ENCODE measurements at regions not wholly inside any gene's neighbourhood (a gene's known extent, or its start where the extent isn't known, plus 50 kb on each side); places are given as distances from the start of the nearest gene placed in this dataset.

DNA sequence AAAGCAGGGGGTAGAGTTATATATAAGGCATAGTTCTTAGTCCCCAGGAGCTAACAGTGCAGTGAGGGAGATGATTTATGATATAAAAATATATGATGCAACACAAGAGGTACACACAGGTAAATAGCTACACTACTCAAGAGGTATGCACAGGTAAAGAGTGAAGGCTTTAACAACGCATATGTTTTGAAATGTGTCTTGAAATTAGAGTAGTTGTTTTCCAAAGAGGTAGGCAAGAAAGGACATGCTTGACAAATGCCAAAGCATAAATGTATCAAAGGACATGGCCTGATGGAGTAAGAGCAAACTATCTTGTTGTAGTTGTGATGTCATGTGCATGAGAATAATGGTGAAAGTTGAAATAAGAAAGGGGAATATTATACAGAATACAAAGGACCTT, 104.3 kb upstream of the C11orf87 start:
- Histone ChIP-seq H3K36me3 (no peaks in the 10 kb centered on the region), H3K4me3 (no peak overlapping the region), H3K4me1 (no peaks in the 10 kb centered on the region), H3K9me3 (no peaks in the 10 kb centered on the region), H3K27ac (no peak overlapping the region), H3K27me3 (no peaks in the 10 kb centered on the region)
- WGBS, 2 donors (ENCODE audit: low coverage in 1 of 2): 88 to 92% methylated on average over 1 of the region's 1 CpG
- in situ Hi-C loops (cut with MboI; ENCODE audit: low pct_ligation_motif_present in 1 of 4, low pct_unique_long_range_greater_than_20kb in 1 of 4, low sequenced_read_pairs in 3 of 4): no loop called here
- intact Hi-C loops (cut with DNase I; ENCODE audit: low total_unique reads): no loop called here
- no peak for DNase-seq
- TF ChIP-seq POLR2A (IDR thresholded peaks at IDR 0.05) (no peak), EP300 (IDR thresholded peaks at IDR 0.05; ENCODE audit: low read depth) (no peak), POLR2AphosphoS5 (IDR thresholded peaks at IDR 0.05) (no peak)
- TF ChIP-seq, protein P1, sequence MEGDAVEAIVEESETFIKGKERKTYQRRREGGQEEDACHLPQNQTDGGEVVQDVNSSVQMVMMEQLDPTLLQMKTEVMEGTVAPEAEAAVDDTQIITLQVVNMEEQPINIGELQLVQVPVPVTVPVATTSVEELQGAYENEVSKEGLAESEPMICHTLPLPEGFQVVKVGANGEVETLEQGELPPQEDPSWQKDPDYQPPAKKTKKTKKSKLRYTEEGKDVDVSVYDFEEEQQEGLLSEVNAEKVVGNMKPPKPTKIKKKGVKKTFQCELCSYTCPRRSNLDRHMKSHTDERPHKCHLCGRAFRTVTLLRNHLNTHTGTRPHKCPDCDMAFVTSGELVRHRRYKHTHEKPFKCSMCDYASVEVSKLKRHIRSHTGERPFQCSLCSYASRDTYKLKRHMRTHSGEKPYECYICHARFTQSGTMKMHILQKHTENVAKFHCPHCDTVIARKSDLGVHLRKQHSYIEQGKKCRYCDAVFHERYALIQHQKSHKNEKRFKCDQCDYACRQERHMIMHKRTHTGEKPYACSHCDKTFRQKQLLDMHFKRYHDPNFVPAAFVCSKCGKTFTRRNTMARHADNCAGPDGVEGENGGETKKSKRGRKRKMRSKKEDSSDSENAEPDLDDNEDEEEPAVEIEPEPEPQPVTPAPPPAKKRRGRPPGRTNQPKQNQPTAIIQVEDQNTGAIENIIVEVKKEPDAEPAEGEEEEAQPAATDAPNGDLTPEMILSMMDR (IDR thresholded peaks at IDR 0.05): no peak

DNA sequence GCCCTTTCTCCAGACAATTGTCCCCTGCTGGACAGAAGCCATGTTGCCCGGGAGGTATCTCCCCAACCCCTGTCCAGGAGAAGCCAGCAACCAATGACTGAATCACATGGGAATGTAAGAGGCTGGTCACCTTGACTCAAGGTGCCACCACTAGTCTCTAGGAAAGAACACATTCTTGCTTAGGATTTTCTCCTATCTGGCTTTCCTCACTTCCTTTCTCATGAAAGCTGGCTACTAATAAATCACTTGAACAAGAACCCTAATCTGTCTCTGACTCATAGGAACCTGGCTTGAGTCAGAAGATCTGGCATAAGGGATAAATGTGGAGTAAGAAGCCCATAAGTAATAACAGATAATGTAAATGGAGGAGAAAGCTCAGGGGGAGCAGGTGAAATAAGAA, 101.4 kb upstream of the C11orf87 start:
- Histone ChIP-seq H3K27ac (no peak overlapping the region), H3K27me3 (no peaks in the 10 kb centered on the region), H3K4me3 (no peak overlapping the region), H3K4me1 (no peaks in the 10 kb centered on the region), H3K9me3 (no peaks in the 10 kb centered on the region), H3K36me3 (no peaks in the 10 kb centered on the region)
- WGBS, 2 donors (ENCODE audit: low coverage in 1 of 2): 75% methylated on average over 1 of the region's 1 CpG; no CpG with 5 or more reads in 1 of the 2 donors
- in situ Hi-C loops (cut with MboI; ENCODE audit: low pct_ligation_motif_present in 1 of 4, low pct_unique_long_range_greater_than_20kb in 1 of 4, low sequenced_read_pairs in 3 of 4): no loop called here
- DNase-seq: no peak
- intact Hi-C loops (cut with DNase I; ENCODE audit: low total_unique reads): no loop called here
- no peak for TF ChIP-seq POLR2A (IDR thresholded peaks at IDR 0.05)
- no peak for TF ChIP-seq POLR2AphosphoS5 (IDR thresholded peaks at IDR 0.05)
- TF ChIP-seq, protein P1 (IDR thresholded peaks at IDR 0.05): no peak
- TF ChIP-seq EP300 (IDR thresholded peaks at IDR 0.05; ENCODE audit: low read depth): no peak

DNA sequence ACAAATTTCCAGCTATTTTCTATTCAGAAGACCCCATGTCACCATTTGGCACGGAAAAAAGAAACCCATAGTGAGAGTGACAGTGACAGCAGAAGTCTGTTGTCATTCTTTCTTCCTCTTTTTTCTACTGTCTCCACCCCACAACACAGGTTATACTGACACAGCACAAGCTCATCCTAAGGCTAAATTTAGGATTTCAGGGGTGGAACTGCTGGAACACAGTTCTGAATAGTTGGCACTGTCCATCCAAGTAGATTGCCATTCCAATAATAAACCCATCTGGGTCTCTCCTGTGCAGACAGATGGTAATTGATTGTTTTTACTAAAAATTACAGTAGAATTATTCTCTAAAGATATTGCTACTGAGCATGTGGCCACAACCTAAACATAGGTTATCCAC, 95.2 kb upstream of the C11orf87 start:
- DNase-seq: no peak
- H3K4me3 ChIP-seq: no peak overlapping the region
- no peaks in the 10 kb centered on the region for H3K9me3 ChIP-seq
- no peaks in the 10 kb centered on the region for H3K36me3 ChIP-seq
- TF ChIP-seq, protein P1 (IDR thresholded peaks at IDR 0.05): no peak
- no peak for TF ChIP-seq POLR2A (IDR thresholded peaks at IDR 0.05)
- no peak for TF ChIP-seq POLR2AphosphoS5 (IDR thresholded peaks at IDR 0.05)
- no peak for TF ChIP-seq EP300 (IDR thresholded peaks at IDR 0.05; ENCODE audit: low read depth)
- in situ Hi-C loops (cut with MboI; ENCODE audit: low pct_ligation_motif_present in 1 of 4, low pct_unique_long_range_greater_than_20kb in 1 of 4, low sequenced_read_pairs in 3 of 4) (no loop called here), intact Hi-C loops (cut with DNase I; ENCODE audit: low total_unique reads) (no loop called here)
- no peaks in the 10 kb centered on the region for H3K4me1 ChIP-seq
- no peak overlapping the region for H3K27ac ChIP-seq
- WGBS, 2 donors (ENCODE audit: low coverage in 1 of 2): 63 to 71% methylated on average over 1 of the region's 1 CpG
- H3K27me3 ChIP-seq: no peaks in the 10 kb centered on the region

DNA sequence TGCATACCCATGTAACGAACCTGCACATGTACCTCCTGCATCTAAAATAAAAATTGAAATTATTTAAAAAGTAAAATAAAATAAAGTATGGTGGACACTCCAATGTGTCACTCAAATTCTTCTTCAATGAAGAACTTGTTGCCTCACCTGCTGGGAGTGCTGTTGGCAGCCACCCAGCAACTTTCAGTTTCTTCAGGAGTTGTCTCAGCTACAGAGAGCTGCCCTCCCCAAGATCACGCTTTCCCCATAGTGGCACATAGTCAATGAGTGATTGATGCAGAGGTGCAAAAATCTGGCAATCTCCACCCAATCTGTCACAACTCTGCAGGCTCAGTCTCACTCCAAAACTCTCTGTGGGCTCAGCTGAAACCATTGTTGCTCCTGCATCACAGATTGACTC, 92.3 kb upstream of the C11orf87 start:
- no peaks in the 10 kb centered on the region for H3K27me3 ChIP-seq
- intact Hi-C loops (cut with DNase I; ENCODE audit: low total_unique reads): no loop called here
- DNase-seq: no peak
- TF ChIP-seq POLR2AphosphoS5 (IDR thresholded peaks at IDR 0.05) (no peak), EP300 (IDR thresholded peaks at IDR 0.05; ENCODE audit: low read depth) (no peak), POLR2A (IDR thresholded peaks at IDR 0.05) (no peak)
- TF ChIP-seq, protein P1 (IDR thresholded peaks at IDR 0.05): no peak
- no peak overlapping the region for H3K27ac ChIP-seq
- H3K4me3 ChIP-seq: no peak overlapping the region
- H3K9me3 ChIP-seq: no peaks in the 10 kb centered on the region
- H3K4me1 ChIP-seq: no peaks in the 10 kb centered on the region
- in situ Hi-C loops (cut with MboI; ENCODE audit: low pct_ligation_motif_present in 1 of 4, low pct_unique_long_range_greater_than_20kb in 1 of 4, low sequenced_read_pairs in 3 of 4): no loop called here
- 63 to 70% methylated on average over 1 to 2 of the region's 2 CpGs for WGBS, 2 donors (ENCODE audit: low coverage in 1 of 2)
- no peaks in the 10 kb centered on the region for H3K36me3 ChIP-seq

Measured in transverse colon (tissue), 4 donors.